Neural cell (in vitro differentiated cells): ENCODE measurements at regions not wholly inside any gene's neighbourhood (a gene's known extent, or its start where the extent isn't known, plus 50 kb on each side); places are given as distances from the start of the nearest gene placed in this dataset.

Experiments
- H2AFZ ChIP-seq: fragments of 200-600, 300-800 bp; sonication (generic), shearing (Covaris generic); 2 replicates; pipeline ENCODE4 v1.6.0; 2014; ENCODE audit warnings: low read depth, mild to moderate bottlenecking, antibody characterized with exemption, low read length, moderate library complexity
- H3F3A ChIP-seq: fragments of 200-600 bp; shearing (Covaris generic); 2 replicates; pipeline ENCODE4 v1.6.1; 2016; ENCODE audit warnings: mild to moderate bottlenecking, moderate library complexity, mixed read lengths, antibody characterized with exemption, low read length; ENCODE audit not compliant: insufficient read depth, poor library complexity, severe bottlenecking
- H3K27ac ChIP-seq: fragments of 200-600, 300-800 bp; sonication (generic), shearing (Covaris generic); 2 replicates; pipeline ENCODE4 v1.5.1; 2014; ENCODE audit warnings: mild to moderate bottlenecking, low read length, moderate library complexity
- H3K27me3 ChIP-seq: fragments of 300-800, 200-600 bp; sonication (generic), shearing (Covaris generic); 2 replicates; pipeline ENCODE4 v1.6.0; 2014; ENCODE audit warnings: mild to moderate bottlenecking, low read depth, low read length, moderate library complexity; ENCODE audit not compliant: insufficient read depth
- H3K36me3 ChIP-seq: fragments of 300-800, 200-600 bp; sonication (generic), shearing (Covaris generic); 2 replicates; pipeline ENCODE4 v1.5.1; 2014; ENCODE audit warnings: mild to moderate bottlenecking, antibody characterized with exemption, low read length, moderate library complexity; ENCODE audit not compliant: insufficient read depth
- H3K4me2 ChIP-seq: fragments of 300-800, 200-600 bp; sonication (generic), shearing (Covaris generic); 2 replicates; pipeline ENCODE4 v1.6.0; 2014; ENCODE audit warnings: mild to moderate bottlenecking, low read length
- H3K4me3 ChIP-seq: fragments of 300-800, 200-600 bp; sonication (generic), shearing (Covaris generic); 2 replicates; pipeline ENCODE4 v1.5.1; 2014; ENCODE audit warnings: mild to moderate bottlenecking, low read length, moderate library complexity
- H3K79me2 ChIP-seq: fragments of 200-600 bp; shearing (Covaris generic); replicated peaks from 2 replicates; pipeline ENCODE4 v1.6.0; 2014; ENCODE audit warnings: mild to moderate bottlenecking, low read length, moderate library complexity; ENCODE audit not compliant: insufficient read depth
- H3K9ac ChIP-seq: fragments of 300-800, 200-600 bp; sonication (generic), shearing (Covaris generic); 2 replicates; pipeline ENCODE4 v1.6.1; 2016; ENCODE audit warnings: mild to moderate bottlenecking, low read length, mixed read lengths
- H3K9me2 ChIP-seq: fragments of 200-600 bp; shearing (Covaris generic); 2 replicates; pipeline ENCODE4 v1.6.1; 2016; ENCODE audit warnings: mild to moderate bottlenecking, low read length, mixed read lengths; ENCODE audit not compliant: insufficient read depth
- H3K9me3 ChIP-seq: fragments of 200-600, 300-800 bp; sonication (generic), shearing (Covaris generic); 2 replicates; pipeline ENCODE4 v1.6.1; 2016; ENCODE audit warnings: mild to moderate bottlenecking, mixed run types, low read length, moderate library complexity, mixed read lengths
- H4K20me1 ChIP-seq: fragments of 200-600 bp; shearing (Covaris generic); 2 replicates; pipeline ENCODE4 v1.6.1; 2016; ENCODE audit warnings: mild to moderate bottlenecking, mixed run types; ENCODE audit not compliant: insufficient read depth
- CTCF ChIP-seq: fragments of 450-650 bp; IDR thresholded peaks from 2 replicates; pipeline ENCODE4 v1.5.1; 2014; ENCODE audit warnings: antibody characterized with exemption, mild to moderate bottlenecking, moderate library complexity; ENCODE audit not compliant: poor library complexity, severe bottlenecking
- EP300 ChIP-seq: fragments of 450-650 bp; conservative IDR thresholded peaks from 2 replicates; pipeline ENCODE4 v1.6.1; 2014; ENCODE audit warnings: antibody characterized with exemption, mild to moderate bottlenecking, moderate library complexity; ENCODE audit not compliant: poor library complexity, severe bottlenecking
- EZH2 ChIP-seq: fragments of 200-600, 300-800 bp; shearing (Covaris generic), sonication (generic); IDR thresholded peaks from 2 replicates; pipeline ENCODE4 v1.6.1; 2014; ENCODE audit warnings: antibody characterized with exemption, low read length, borderline replicate concordance, mild to moderate bottlenecking; ENCODE audit not compliant: insufficient read depth, poor library complexity, severe bottlenecking
- MXI1 ChIP-seq: fragments of 450-650 bp; conservative IDR thresholded peaks from 2 replicates; pipeline ENCODE4 v1.6.1; 2014; ENCODE audit warnings: antibody characterized with exemption, mild to moderate bottlenecking; ENCODE audit not compliant: poor library complexity, severe bottlenecking
- POLR2AphosphoS5 ChIP-seq: IDR thresholded peaks from 2 replicates; pipeline ENCODE4 v1.6.1; 2012
- RAD21 ChIP-seq: fragments of 450-650 bp; conservative IDR thresholded peaks from 2 replicates; pipeline ENCODE4 v1.6.1; 2014; ENCODE audit warnings: antibody characterized with exemption, mild to moderate bottlenecking, moderate library complexity
- SMC3 ChIP-seq: fragments of 450-650 bp; conservative IDR thresholded peaks from 2 replicates; pipeline ENCODE4 v1.6.1; 2014; ENCODE audit warnings: antibody characterized with exemption, mild to moderate bottlenecking, moderate library complexity; ENCODE audit not compliant: poor library complexity
- TAF1 ChIP-seq: IDR thresholded peaks from 2 replicates; pipeline ENCODE4 v1.6.1; 2012; ENCODE audit warnings: low read depth
- TF ChIP-seq, protein P1 (sequence below): IDR thresholded peaks from 2 replicates; pipeline ENCODE4 v1.6.1; 2012; ENCODE audit warnings: borderline replicate concordance

- Histone ChIP-seq H3K9me3 (no peaks in the 10 kb centered on the region), H3K9me2 (no peaks in the 10 kb centered on the region), H3K9ac (no peak overlapping the region), H3K4me3 (no peak overlapping the region), H3K36me3 (no peaks in the 10 kb centered on the region), H3F3A (peaks cover 3% of the 10 kb centered on the region), H2AFZ (no peak overlapping the region), H3K27ac (no peak overlapping the region), H3K27me3 (no peaks in the 10 kb centered on the region), H4K20me1 (no peaks in the 10 kb centered on the region), H3K79me2 (no peaks in the 10 kb centered on the region), H3K4me2 (no peak overlapping the region)
- TF ChIP-seq CTCF, result no peak
- TF ChIP-seq POLR2AphosphoS5, result no peak
- no peak for TF ChIP-seq TAF1
- TF ChIP-seq, protein P1, sequence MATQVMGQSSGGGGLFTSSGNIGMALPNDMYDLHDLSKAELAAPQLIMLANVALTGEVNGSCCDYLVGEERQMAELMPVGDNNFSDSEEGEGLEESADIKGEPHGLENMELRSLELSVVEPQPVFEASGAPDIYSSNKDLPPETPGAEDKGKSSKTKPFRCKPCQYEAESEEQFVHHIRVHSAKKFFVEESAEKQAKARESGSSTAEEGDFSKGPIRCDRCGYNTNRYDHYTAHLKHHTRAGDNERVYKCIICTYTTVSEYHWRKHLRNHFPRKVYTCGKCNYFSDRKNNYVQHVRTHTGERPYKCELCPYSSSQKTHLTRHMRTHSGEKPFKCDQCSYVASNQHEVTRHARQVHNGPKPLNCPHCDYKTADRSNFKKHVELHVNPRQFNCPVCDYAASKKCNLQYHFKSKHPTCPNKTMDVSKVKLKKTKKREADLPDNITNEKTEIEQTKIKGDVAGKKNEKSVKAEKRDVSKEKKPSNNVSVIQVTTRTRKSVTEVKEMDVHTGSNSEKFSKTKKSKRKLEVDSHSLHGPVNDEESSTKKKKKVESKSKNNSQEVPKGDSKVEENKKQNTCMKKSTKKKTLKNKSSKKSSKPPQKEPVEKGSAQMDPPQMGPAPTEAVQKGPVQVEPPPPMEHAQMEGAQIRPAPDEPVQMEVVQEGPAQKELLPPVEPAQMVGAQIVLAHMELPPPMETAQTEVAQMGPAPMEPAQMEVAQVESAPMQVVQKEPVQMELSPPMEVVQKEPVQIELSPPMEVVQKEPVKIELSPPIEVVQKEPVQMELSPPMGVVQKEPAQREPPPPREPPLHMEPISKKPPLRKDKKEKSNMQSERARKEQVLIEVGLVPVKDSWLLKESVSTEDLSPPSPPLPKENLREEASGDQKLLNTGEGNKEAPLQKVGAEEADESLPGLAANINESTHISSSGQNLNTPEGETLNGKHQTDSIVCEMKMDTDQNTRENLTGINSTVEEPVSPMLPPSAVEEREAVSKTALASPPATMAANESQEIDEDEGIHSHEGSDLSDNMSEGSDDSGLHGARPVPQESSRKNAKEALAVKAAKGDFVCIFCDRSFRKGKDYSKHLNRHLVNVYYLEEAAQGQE, result no peak
- no peak for TF ChIP-seq RAD21
- no peak for TF ChIP-seq EZH2
- TF ChIP-seq EP300, result no peak
- no peak for TF ChIP-seq MXI1
- TF ChIP-seq SMC3, result no peak
These were observed 393.3 kb downstream of the PLK2 start for GRCh38 chr5:58066557-58066956.

DNA sequence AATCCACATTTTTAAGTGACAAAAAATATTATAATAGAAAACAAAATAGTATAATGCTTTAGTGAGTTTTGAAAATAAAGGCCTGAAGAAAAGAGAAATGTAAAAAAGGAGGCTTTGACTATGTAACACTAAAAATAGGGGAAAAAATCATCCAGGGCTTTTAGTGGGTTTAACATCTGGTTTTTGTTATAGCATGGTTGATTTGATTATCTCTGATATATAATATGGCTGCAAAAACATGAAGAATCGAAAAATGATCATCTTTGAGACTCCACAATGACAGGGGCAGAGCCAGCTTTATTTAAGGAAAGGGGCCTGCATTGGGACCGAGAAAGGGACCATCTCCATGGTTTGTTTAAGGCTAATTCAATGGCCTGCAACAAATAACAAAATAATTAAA is 393.8 kb downstream of the PLK2 start:
- no peaks in the 10 kb centered on the region for H4K20me1 ChIP-seq
- no peak overlapping the region for H3K9ac ChIP-seq
- no peak overlapping the region for H2AFZ ChIP-seq

More for the DNA sequence above, 393.8 kb downstream of the PLK2 start:
- Histone ChIP-seq H3K4me2 (no peak overlapping the region), H3K27me3 (no peaks in the 10 kb centered on the region), H3K27ac (no peak overlapping the region), H3K36me3 (no peaks in the 10 kb centered on the region), H3K9me2 (no peaks in the 10 kb centered on the region), H3K79me2 (no peaks in the 10 kb centered on the region), H3K9me3 (no peaks in the 10 kb centered on the region), H3F3A (no peaks in the 10 kb centered on the region), H3K4me3 (no peak overlapping the region)
- no peak for TF ChIP-seq RAD21
- TF ChIP-seq SMC3, result no peak
- TF ChIP-seq TAF1, result no peak
- no peak for TF ChIP-seq POLR2AphosphoS5
- TF ChIP-seq, protein P1, result no peak
- TF ChIP-seq MXI1, result no peak
- no peak for TF ChIP-seq EZH2
- TF ChIP-seq CTCF, result no peak
